ENCODE measurements at regions not wholly inside any gene's neighbourhood (a gene's known extent, or its start where the extent isn't known, plus 50 kb on each side); places are given as distances from the start of the nearest gene placed in this dataset.

DNA sequence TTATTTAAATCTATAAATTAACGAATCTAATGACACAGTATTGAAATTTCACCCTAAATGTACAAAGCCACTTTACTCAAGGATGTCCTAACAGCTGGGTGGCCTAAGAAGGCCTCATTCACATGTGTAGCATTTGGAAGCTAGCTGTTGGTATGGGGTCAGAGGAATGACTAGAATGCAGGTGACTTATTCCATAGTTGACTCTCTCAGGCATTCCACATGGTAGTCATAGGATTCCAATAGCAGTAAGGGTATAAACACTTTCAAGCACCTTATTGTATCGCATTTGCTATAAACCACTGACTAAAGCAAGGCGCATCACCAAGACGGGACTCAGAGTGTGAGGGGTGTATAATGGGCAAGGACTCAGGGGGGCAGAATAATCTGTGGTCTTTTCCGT lies 294.8 kb upstream of the EPHA3 start:
- no peak for TF ChIP-seq NFRKB (IDR thresholded peaks at IDR 0.05)
- no peak for TF ChIP-seq SP1 (IDR thresholded peaks at IDR 0.05)
- TF ChIP-seq FOXM1 (IDR thresholded peaks at IDR 0.05; ENCODE audit: borderline replicate concordance) = no peak
- no peak for TF ChIP-seq L3MBTL2 (conservative IDR thresholded peaks at IDR 0.05)
- TF ChIP-seq ELF4 (IDR thresholded peaks at IDR 0.05) = no peak
- no peak for TF ChIP-seq ZNF384 (IDR thresholded peaks at IDR 0.05)
- TF ChIP-seq HDGF (IDR thresholded peaks at IDR 0.05; ENCODE audit: borderline replicate concordance) = no peak
- no peak for TF ChIP-seq BHLHE40 (IDR thresholded peaks at IDR 0.05; ENCODE audit: borderline replicate concordance)
- TF ChIP-seq, protein P1, sequence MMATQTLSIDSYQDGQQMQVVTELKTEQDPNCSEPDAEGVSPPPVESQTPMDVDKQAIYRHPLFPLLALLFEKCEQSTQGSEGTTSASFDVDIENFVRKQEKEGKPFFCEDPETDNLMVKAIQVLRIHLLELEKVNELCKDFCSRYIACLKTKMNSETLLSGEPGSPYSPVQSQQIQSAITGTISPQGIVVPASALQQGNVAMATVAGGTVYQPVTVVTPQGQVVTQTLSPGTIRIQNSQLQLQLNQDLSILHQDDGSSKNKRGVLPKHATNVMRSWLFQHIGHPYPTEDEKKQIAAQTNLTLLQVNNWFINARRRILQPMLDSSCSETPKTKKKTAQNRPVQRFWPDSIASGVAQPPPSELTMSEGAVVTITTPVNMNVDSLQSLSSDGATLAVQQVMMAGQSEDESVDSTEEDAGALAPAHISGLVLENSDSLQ (IDR thresholded peaks at IDR 0.05) = no peak
- TF ChIP-seq TARDBP (IDR thresholded peaks at IDR 0.05) = no peak

Measured in HEK293T (cell line).